SK-N-SH treated with all-trans-retinoic acid at 6 μM for 48 hours (cell line): ENCODE measurements at regions not wholly inside any gene's neighbourhood (a gene's known extent, or its start where the extent isn't known, plus 50 kb on each side); places are given as distances from the start of the nearest gene placed in this dataset.

Source experiments
- ATAC-seq: fragments of 200-7000 bp; cut with Tn5 transposase; 3 replicates; pipeline ENCODE4 v1.9.1; 2020; ENCODE audit warnings: mild to moderate bottlenecking, moderate library complexity
- ARNTL ChIP-seq: fragments of 450-650 bp; formaldehyde crosslinking; IDR thresholded peaks from 2 replicates; pipeline ENCODE4 v1.5.0; 2020; ENCODE audit warnings: low read depth, mild to moderate bottlenecking, moderate library complexity, borderline replicate concordance
- BACH2 ChIP-seq: fragments of 250-450 bp; sonication (Bioruptor Pico); IDR thresholded peaks from 2 replicates; pipeline ENCODE4 v1.9.0; 2021; ENCODE audit warnings: mild to moderate bottlenecking, borderline replicate concordance
- CSDC2 ChIP-seq: fragments of 250-450 bp; sonication (Bioruptor Pico); IDR thresholded peaks from 2 replicates; pipeline ENCODE4 v1.5.0; 2020; ENCODE audit warnings: mild to moderate bottlenecking, moderate library complexity
- ESRRG ChIP-seq: fragments of 250-450 bp; sonication (Bioruptor Pico); IDR thresholded peaks from 2 replicates; pipeline ENCODE4 v1.6.1; 2021; ENCODE audit warnings: mild to moderate bottlenecking
- GLIS3 ChIP-seq: fragments of 250-450 bp; sonication (Bioruptor Pico); IDR thresholded peaks from 2 replicates; pipeline ENCODE4 v1.5.0; 2020; ENCODE audit warnings: mild to moderate bottlenecking, moderate library complexity
- ISL1 ChIP-seq: fragments of 250-450 bp; sonication (Bioruptor Pico); IDR thresholded peaks from 2 replicates; pipeline ENCODE4 v2.1.2; 2022; ENCODE audit warnings: mild to moderate bottlenecking, moderate library complexity
- PATZ1 ChIP-seq: fragments of 250-450 bp; sonication (Bioruptor Pico); IDR thresholded peaks from 2 replicates; pipeline ENCODE4 v1.8.0; 2020; ENCODE audit warnings: mild to moderate bottlenecking, moderate library complexity, borderline replicate concordance
- PPARA ChIP-seq: fragments of 250-450 bp; sonication (Bioruptor Pico); IDR thresholded peaks from 2 replicates; pipeline ENCODE4 v1.5.0; 2020; ENCODE audit warnings: mild to moderate bottlenecking, borderline replicate concordance
- RARB ChIP-seq: fragments of 250-450 bp; sonication (Bioruptor Pico); IDR thresholded peaks from 2 replicates; pipeline ENCODE4 v1.8.0; 2021; ENCODE audit warnings: mild to moderate bottlenecking, moderate library complexity
- SNAI2 ChIP-seq: fragments of 250-450 bp; sonication (Bioruptor Pico); IDR thresholded peaks from 2 replicates; pipeline ENCODE4 v1.5.0; 2020; ENCODE audit warnings: mild to moderate bottlenecking, moderate library complexity
- TCF4 ChIP-seq: fragments of 250-450 bp; sonication (Bioruptor Pico); IDR thresholded peaks from 2 replicates; pipeline ENCODE4 v1.8.0; 2021; ENCODE audit warnings: mild to moderate bottlenecking, moderate library complexity, borderline replicate concordance
- TOX ChIP-seq: fragments of 250-450 bp; sonication (Bioruptor Pico); IDR thresholded peaks from 2 replicates; pipeline ENCODE4 v1.8.0; 2021; ENCODE audit warnings: mild to moderate bottlenecking, moderate library complexity, borderline replicate concordance
- TSHZ2 ChIP-seq: fragments of 250-450 bp; sonication (Bioruptor Pico); IDR thresholded peaks from 2 replicates; pipeline ENCODE4 v1.5.0; 2020; ENCODE audit warnings: mild to moderate bottlenecking, moderate library complexity
- ZC3H10 ChIP-seq: fragments of 250-450 bp; sonication (Bioruptor Pico); IDR thresholded peaks from 2 replicates; pipeline ENCODE4 v1.5.1; 2021; ENCODE audit warnings: mild to moderate bottlenecking, moderate library complexity
- ZFP3 ChIP-seq: fragments of 250-450 bp; sonication (Bioruptor Pico); IDR thresholded peaks from 2 replicates; pipeline ENCODE4 v1.5.0; 2020; ENCODE audit warnings: mild to moderate bottlenecking, moderate library complexity
- ZFP30 ChIP-seq: fragments of 450-650 bp; formaldehyde crosslinking; IDR thresholded peaks from 2 replicates; pipeline ENCODE4 v1.5.0; 2022; ENCODE audit warnings: mild to moderate bottlenecking, moderate library complexity
- ZNF565 ChIP-seq: fragments of 450-650 bp; formaldehyde crosslinking; conservative IDR thresholded peaks from 2 replicates; pipeline ENCODE4 v1.5.0; 2020; ENCODE audit warnings: low read depth, mild to moderate bottlenecking, moderate library complexity
- ZNF70 ChIP-seq: fragments of 450-650 bp; formaldehyde crosslinking; IDR thresholded peaks from 2 replicates; pipeline ENCODE4 v1.5.0; 2020; ENCODE audit warnings: mild to moderate bottlenecking, moderate library complexity
- ZNF8 ChIP-seq: fragments of 450-650 bp; formaldehyde crosslinking; IDR thresholded peaks from 2 replicates; pipeline ENCODE4 v1.5.0; 2020; ENCODE audit warnings: mild to moderate bottlenecking, moderate library complexity
- TF ChIP-seq, protein P1 (sequence below): fragments of 250-450 bp; sonication (Bioruptor Pico); IDR thresholded peaks from 2 replicates; pipeline ENCODE4 v1.8.0; 2021; ENCODE audit warnings: low read depth, mild to moderate bottlenecking, moderate library complexity, borderline replicate concordance
- TF ChIP-seq, protein P2 (sequence below): fragments of 250-450 bp; sonication (Bioruptor Pico); IDR thresholded peaks from 2 replicates; pipeline ENCODE4 v1.5.1; 2021; ENCODE audit warnings: mild to moderate bottlenecking, moderate library complexity

GRCh38 chr2:220849433-220849832, 722.7 kb downstream of the EPHA4 start:
- ATAC-seq: no peak
- TF ChIP-seq, protein P1, sequence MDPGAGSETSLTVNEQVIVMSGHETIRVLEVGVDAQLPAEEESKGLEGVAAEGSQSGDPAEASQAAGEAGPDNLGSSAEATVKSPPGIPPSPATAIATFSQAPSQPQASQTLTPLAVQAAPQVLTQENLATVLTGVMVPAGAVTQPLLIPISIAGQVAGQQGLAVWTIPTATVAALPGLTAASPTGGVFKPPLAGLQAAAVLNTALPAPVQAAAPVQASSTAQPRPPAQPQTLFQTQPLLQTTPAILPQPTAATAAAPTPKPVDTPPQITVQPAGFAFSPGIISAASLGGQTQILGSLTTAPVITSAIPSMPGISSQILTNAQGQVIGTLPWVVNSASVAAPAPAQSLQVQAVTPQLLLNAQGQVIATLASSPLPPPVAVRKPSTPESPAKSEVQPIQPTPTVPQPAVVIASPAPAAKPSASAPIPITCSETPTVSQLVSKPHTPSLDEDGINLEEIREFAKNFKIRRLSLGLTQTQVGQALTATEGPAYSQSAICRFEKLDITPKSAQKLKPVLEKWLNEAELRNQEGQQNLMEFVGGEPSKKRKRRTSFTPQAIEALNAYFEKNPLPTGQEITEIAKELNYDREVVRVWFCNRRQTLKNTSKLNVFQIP (CRISPR knock-in tag): no peak
- TF ChIP-seq, all 23 proteins: peak for 0

DNA sequence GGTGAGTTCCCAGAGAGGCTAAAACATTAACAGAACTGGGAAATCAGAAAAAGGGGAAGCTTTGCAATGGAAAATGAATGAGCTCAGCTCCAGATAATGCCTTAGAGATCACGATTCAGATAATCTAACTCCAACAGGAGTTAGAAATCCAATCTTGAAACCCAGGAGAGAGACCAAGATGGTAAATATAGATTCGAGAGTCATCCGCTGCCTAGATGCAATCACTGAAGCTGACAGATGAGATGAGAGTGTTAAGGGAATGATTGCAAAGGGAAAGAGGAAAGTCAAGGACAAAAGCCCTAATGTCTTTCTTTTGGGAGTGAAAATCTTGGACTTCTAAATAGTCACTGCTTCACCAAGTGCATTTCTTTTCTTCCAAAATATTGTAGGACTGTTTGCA, 722.0 kb downstream of the EPHA4 start:
- ATAC-seq: no peak
- TF ChIP-seq ZFP3 (CRISPR knock-in tag) (no peak), PATZ1 (CRISPR knock-in tag) (no peak), ZNF565 (CRISPR knock-in tag) (no peak), ZC3H10 (CRISPR knock-in tag) (no peak), TCF4 (CRISPR knock-in tag) (no peak), TSHZ2 (CRISPR knock-in tag) (no peak), TOX (no peak), BACH2 (CRISPR knock-in tag) (no peak)
- TF ChIP-seq, protein P2, sequence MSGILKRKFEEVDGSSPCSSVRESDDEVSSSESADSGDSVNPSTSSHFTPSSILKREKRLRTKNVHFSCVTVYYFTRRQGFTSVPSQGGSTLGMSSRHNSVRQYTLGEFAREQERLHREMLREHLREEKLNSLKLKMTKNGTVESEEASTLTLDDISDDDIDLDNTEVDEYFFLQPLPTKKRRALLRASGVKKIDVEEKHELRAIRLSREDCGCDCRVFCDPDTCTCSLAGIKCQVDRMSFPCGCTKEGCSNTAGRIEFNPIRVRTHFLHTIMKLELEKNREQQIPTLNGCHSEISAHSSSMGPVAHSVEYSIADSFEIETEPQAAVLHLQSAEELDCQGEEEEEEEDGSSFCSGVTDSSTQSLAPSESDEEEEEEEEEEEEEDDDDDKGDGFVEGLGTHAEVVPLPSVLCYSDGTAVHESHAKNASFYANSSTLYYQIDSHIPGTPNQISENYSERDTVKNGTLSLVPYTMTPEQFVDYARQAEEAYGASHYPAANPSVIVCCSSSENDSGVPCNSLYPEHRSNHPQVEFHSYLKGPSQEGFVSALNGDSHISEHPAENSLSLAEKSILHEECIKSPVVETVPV (CRISPR knock-in tag): no peak

- TF ChIP-seq, protein P1 (CRISPR knock-in tag): no peak
- TF ChIP-seq, all 23 proteins: peak for 0
- no peak for ATAC-seq
These were observed 716.8 kb downstream of the EPHA4 start for GRCh38 chr2:220855296-220855695.

GRCh38 chr2:220856486-220856885, 715.6 kb downstream of the EPHA4 start:
- ATAC-seq: no peak
- TF ChIP-seq ESRRG (CRISPR knock-in tag) (no peak), ZFP30 (CRISPR knock-in tag) (no peak), PATZ1 (CRISPR knock-in tag) (no peak), ZNF565 (CRISPR knock-in tag) (no peak), TOX (no peak), ZNF8 (CRISPR knock-in tag) (no peak), GLIS3 (CRISPR knock-in tag) (no peak), CSDC2 (CRISPR knock-in tag) (no peak), ARNTL (CRISPR knock-in tag) (no peak), SNAI2 (no peak), PPARA (CRISPR knock-in tag) (no peak), ISL1 (CRISPR knock-in tag) (no peak), ZNF70 (CRISPR knock-in tag) (no peak), TCF4 (CRISPR knock-in tag) (no peak), ZC3H10 (CRISPR knock-in tag) (no peak), BACH2 (CRISPR knock-in tag) (no peak), RARB (CRISPR knock-in tag) (no peak)
- TF ChIP-seq, protein P2 (CRISPR knock-in tag): no peak
